HepG2 (cell line): ENCODE measurements at regions not wholly inside any gene's neighbourhood (a gene's known extent, or its start where the extent isn't known, plus 50 kb on each side); places are given as distances from the start of the nearest gene placed in this dataset.

Source experiments
- ATAC-seq: fragments of 200-7000 bp; cut with Tn5 transposase; 3 replicates; pipeline ENCODE4 v1.9.1; 2020; ENCODE audit warnings: mild to moderate bottlenecking, moderate library complexity
- BruUV-seq: library from RNA; stranded (reverse); fragments of 400-500 nt; replicated peaks from 2 replicates; lab custom pipeline; 2021; lab: Mats Ljungman, UMichigan
- CTCF ChIA-PET: fragments of 300-600 bp; formaldehyde crosslinking; extraction: SDS; loops from one replicate; lab custom pipeline; 2021; ENCODE audit warnings: low total read pairs, inconsistent platforms, low intra/inter-chr PET ratio; lab: Yijun Ruan, JAX
- POLR2A ChIA-PET: fragments of 350-600 bp; sonication (Branson Sonifier 250); formaldehyde crosslinking; loops from one replicate; lab custom pipeline; 2020; ENCODE audit warnings: antibody characterized with exemption, inconsistent platforms; lab: Yijun Ruan, JAX
- DNase-seq: peaks from one replicate; pipeline ENCODE4 v3.0.0-alpha.2; 2015; ENCODE audit warnings: low spot score
- FAIRE-seq: peaks from 3 replicates; lab custom pipeline; 2011; peaks lifted over from hg19 to GRCh38; lab: Jason Lieb, UNC
- H2AFZ ChIP-seq: one replicate; pipeline ENCODE4 v1.6.1; 2011; ENCODE audit warnings: low read length, inconsistent platforms
- H3K27ac ChIP-seq: fragments of 300-600 bp; 3 replicates; pipeline ENCODE4 v1.8.0; 2011; ENCODE audit warnings: mixed run types, mild to moderate bottlenecking, mixed read lengths, low read length, inconsistent platforms; ENCODE audit not compliant: insufficient read depth; ENCODE audit errors: extremely low read length
- H3K27me3 ChIP-seq, 2 experiments: fragments of 200-600 bp in 1 of 2; 2 replicates in 1 of 2; 3 replicates in 1 of 2; pipeline versions ENCODE4 v1.6.0 to v1.8.0; 2011; ENCODE audit warnings: low read length in 2 of 2, mild to moderate bottlenecking in 2 of 2, moderate library complexity in 2 of 2, inconsistent platforms in 1 of 2; ENCODE audit not compliant: insufficient read depth in 2 of 2, control insufficient read depth in 1 of 2
- H3K36me3 ChIP-seq, 2 experiments: fragments of 200-600 bp in 1 of 2; replicated peaks in 1 of 2; 2 replicates in 1 of 2; 3 replicates in 1 of 2; pipeline versions ENCODE4 v1.5.1 to v1.8.0; 2011; ENCODE audit warnings: low read length in 2 of 2, inconsistent platforms in 1 of 2; ENCODE audit not compliant: insufficient read depth in 2 of 2, control insufficient read depth in 1 of 2
- H3K4me1 ChIP-seq: 2 replicates; pipeline ENCODE4 v1.5.1; 2012; ENCODE audit warnings: low read length, inconsistent platforms; ENCODE audit not compliant: insufficient read depth
- H3K4me2 ChIP-seq: 2 replicates; pipeline ENCODE4 v1.6.0; 2011; ENCODE audit warnings: low read depth, low read length, inconsistent platforms
- H3K4me3 ChIP-seq, 3 experiments: fragments of 200-600 bp in 1 of 3; sonication (generic), shearing (Covaris generic) in 1 of 3; replicated peaks in 1 of 3; 2 replicates each; pipeline ENCODE4 v1.5.1; 2011 to 2016; ENCODE audit warnings: low read length in 3 of 3, inconsistent platforms in 2 of 3, low read depth in 2 of 3, mild to moderate bottlenecking in 2 of 3, control low read depth in 1 of 3, mixed read lengths in 1 of 3; ENCODE audit not compliant: insufficient read depth in 1 of 3
- H3K79me2 ChIP-seq: one replicate; pipeline ENCODE4 v1.6.1; 2011; ENCODE audit warnings: low read length, inconsistent platforms; ENCODE audit not compliant: insufficient read depth
- H3K9ac ChIP-seq: 2 replicates; pipeline ENCODE4 v1.6.0; 2011; ENCODE audit warnings: mild to moderate bottlenecking, low read depth, low read length, inconsistent platforms; ENCODE audit not compliant: insufficient read depth
- H3K9me3 ChIP-seq: 2 replicates; pipeline ENCODE4 v1.5.1; 2012; ENCODE audit warnings: mild to moderate bottlenecking, low read length
- H4K20me1 ChIP-seq: 2 replicates; pipeline ENCODE4 v1.6.0; 2011; ENCODE audit warnings: inconsistent platforms, mild to moderate bottlenecking, low read length, moderate library complexity; ENCODE audit not compliant: insufficient read depth
- MLLT10 ChIP-seq: sonication (generic); formaldehyde crosslinking; IDR thresholded peaks from 2 replicates; pipeline ENCODE4 v1.4.0; 2020; ENCODE audit warnings: missing genetic modification reagents
- ZBTB20 ChIP-seq: sonication (generic); formaldehyde crosslinking; IDR thresholded peaks from 2 replicates; pipeline ENCODE4 v1.8.1; 2023; ENCODE audit warnings: missing genetic modification reagents, low read depth, mild to moderate bottlenecking, borderline replicate concordance
- ZFP62 ChIP-seq: sonication (generic); formaldehyde crosslinking; IDR thresholded peaks from 2 replicates; pipeline ENCODE4 v1.4.0; 2020; ENCODE audit warnings: missing genetic modification reagents
- ZNF281 ChIP-seq: sonication (generic); formaldehyde crosslinking; IDR thresholded peaks from 2 replicates; pipeline ENCODE4 v1.4.0; 2020; ENCODE audit warnings: missing genetic modification reagents, borderline replicate concordance
- ZNF296 ChIP-seq: sonication (generic); formaldehyde crosslinking; conservative IDR thresholded peaks from 2 replicates; pipeline ENCODE4 v1.5.0; 2020; ENCODE audit warnings: mild to moderate bottlenecking, missing genetic modification reagents
- ZNF30 ChIP-seq: sonication (generic); formaldehyde crosslinking; IDR thresholded peaks from 2 replicates; pipeline ENCODE4 v1.5.0; 2020; ENCODE audit warnings: mild to moderate bottlenecking, missing genetic modification reagents
- WGBS: methylation state at CpG from one replicate; pipeline ENCODE4 v1.1.6; 2017; ENCODE audit warnings: low lambda C conversion rate; 5-methylcytosine and 5-hydroxymethylcytosine counted together
- in situ Hi-C: cut with HindIII; loops from 2 replicates; pipeline ENCODE4 v1.10.0; 2017; ENCODE audit warnings: low pct_unique_long_range_greater_than_20kb; ENCODE audit not compliant: extremely low pct_ligation_motif_present
- intact Hi-C: fragments of 100-400 bp; cut with micrococcal nuclease; formaldehyde crosslinking; loops from one replicate; pipeline ENCODE4 v1.10.0; 2022; ENCODE audit not compliant: unreplicated experiment

- Histone ChIP-seq H2AFZ (no peak overlapping the region), H3K27me3 (no peaks in the 10 kb centered on the region), H3K4me3 (no peak overlapping the region), H3K4me1 (peaks cover 30% of the 10 kb centered on the region), H3K27ac (no peak overlapping the region), H4K20me1 (no peaks in the 10 kb centered on the region), H3K4me2 (no peak overlapping the region), H3K9me3 (no peaks in the 10 kb centered on the region), H3K36me3 (no peaks in the 10 kb centered on the region), H3K9ac (no peak overlapping the region), H3K79me2 (no peaks in the 10 kb centered on the region)
- ATAC-seq: no peak
- ChIA-PET CTCF (no interaction called here), POLR2A (no interaction called here)
- in situ Hi-C loops (no loop called here), intact Hi-C loops (no loop called here)
- 52% methylated on average over 6 of the region's 6 CpGs for WGBS
- DNase-seq: no peak
- no peak for FAIRE-seq
- BruUV-seq: no TSS peak
- no peak for TF ChIP-seq MLLT10 (CRISPR knock-in tag)
- no peak for TF ChIP-seq ZNF30
- TF ChIP-seq ZFP62: no peak
- no peak for TF ChIP-seq ZBTB20
These were observed 88.3 kb downstream of the BAMBI start for GRCh38 chr10:28765641-28766040.

GRCh38 chr10:28768227-28768626, 90.9 kb downstream of the BAMBI start:
- Histone ChIP-seq H3K9ac (no peak overlapping the region), H3K4me2 (no peak overlapping the region), H3K79me2 (no peaks in the 10 kb centered on the region), H4K20me1 (no peaks in the 10 kb centered on the region), H3K4me1 (peaks cover 37% of the 10 kb centered on the region), H3K27me3 (no peaks in the 10 kb centered on the region), H3K27ac (no peak overlapping the region), H3K9me3 (no peaks in the 10 kb centered on the region), H2AFZ (no peak overlapping the region), H3K4me3 (no peak overlapping the region), H3K36me3 (no peaks in the 10 kb centered on the region)
- BruUV-seq: no TSS peak
- WGBS: 94% methylated on average over 10 of the region's 10 CpGs
- TF ChIP-seq ZNF281 (CRISPR knock-in tag) (no peak), ZNF296 (CRISPR knock-in tag) (no peak)
- CTCF ChIA-PET: no interaction called here
- in situ Hi-C loops: no loop called here
- no peak for DNase-seq
- intact Hi-C loops: no loop called here
- POLR2A ChIA-PET: no interaction called here
- FAIRE-seq: no peak
- no peak for ATAC-seq
